Brain microvascular endothelial cell (primary cell): ENCODE measurements at regions not wholly inside any gene's neighbourhood (a gene's known extent, or its start where the extent isn't known, plus 50 kb on each side); places are given as distances from the start of the nearest gene placed in this dataset.

ENCODE experiments used
- DNase-seq: peaks from one replicate; pipeline ENCODE4 v3.0.0-alpha.2; 2020
- H3K27ac ChIP-seq: fragments of 250-450 bp; sonication (Bioruptor Pico); 2 replicates; pipeline ENCODE4 v1.5.1; 2020; ENCODE audit warnings: mild to moderate bottlenecking, moderate library complexity
- H3K27me3 ChIP-seq: fragments of 250-450 bp; sonication (Bioruptor Pico); replicated peaks from 2 replicates; pipeline ENCODE4 v1.5.1; 2020; ENCODE audit warnings: mild to moderate bottlenecking
- H3K36me3 ChIP-seq: fragments of 250-450 bp; sonication (Bioruptor Pico); replicated peaks from 2 replicates; pipeline ENCODE4 v1.5.1; 2020; ENCODE audit warnings: mild to moderate bottlenecking
- H3K4me3 ChIP-seq: 2 replicates; pipeline ENCODE4 v1.5.1; 2011; ENCODE audit warnings: low read depth, mild to moderate bottlenecking, control low read depth, low read length, moderate library complexity
- CTCF ChIP-seq: IDR thresholded peaks from 2 replicates; pipeline ENCODE4 v1.5.1; 2011; ENCODE audit warnings: low read depth, mild to moderate bottlenecking, moderate library complexity, low read length, control low read depth, inconsistent platforms; ENCODE audit errors: missing control alignments
- in situ Hi-C: cut with HindIII; loops from 2 replicates; pipeline ENCODE4 v1.10.0; 2017; ENCODE audit warnings: low sequenced_read_pairs, low pct_ligation_motif_present

- Histone ChIP-seq H3K36me3 (no peaks in the 10 kb centered on the region), H3K4me3 (no peak overlapping the region), H3K27me3 (no peaks in the 10 kb centered on the region), H3K27ac (no peak overlapping the region)
- in situ Hi-C loops, result no loop called here
- DNase-seq, result no peak
- no peak for TF ChIP-seq CTCF
Observed at GRCh38 chr4:188578657-188579056, 439.4 kb downstream of the TRIML1 start.

GRCh38 chr4:188596021-188596420 is 456.8 kb downstream of the TRIML1 start:
- no peak for DNase-seq

GRCh38 chr4:188603646-188604045 is 464.4 kb downstream of the TRIML1 start:
- H3K27me3 ChIP-seq, result no peaks in the 10 kb centered on the region
- in situ Hi-C loops, result no loop called here
- no peaks in the 10 kb centered on the region for H3K36me3 ChIP-seq
- TF ChIP-seq CTCF, result no peak
- no peak overlapping the region for H3K27ac ChIP-seq
- H3K4me3 ChIP-seq, result no peak overlapping the region
- peak; percentile 2 for DNase-seq

More at GRCh38 chr4:188596021-188596420, 456.8 kb downstream of the TRIML1 start:
- Histone ChIP-seq H3K27me3 (no peaks in the 10 kb centered on the region), H3K36me3 (no peaks in the 10 kb centered on the region), H3K4me3 (no peak overlapping the region), H3K27ac (no peak overlapping the region)
- in situ Hi-C loops, result no loop called here
- TF ChIP-seq CTCF, result no peak

GRCh38 chr4:188606635-188607034 is 467.4 kb downstream of the TRIML1 start:
- no peak for TF ChIP-seq CTCF
- no peak overlapping the region for H3K27ac ChIP-seq
- H3K36me3 ChIP-seq, result no peaks in the 10 kb centered on the region
- H3K4me3 ChIP-seq, result no peak overlapping the region
- no peak for DNase-seq
- in situ Hi-C loops, result no loop called here
- no peaks in the 10 kb centered on the region for H3K27me3 ChIP-seq

- DNase-seq, result no peak
- Histone ChIP-seq H3K4me3 (no peak overlapping the region), H3K27ac (no peak overlapping the region), H3K36me3 (no peaks in the 10 kb centered on the region), H3K27me3 (no peaks in the 10 kb centered on the region)
- in situ Hi-C loops, result no loop called here
- no peak for TF ChIP-seq CTCF
Observed at GRCh38 chr4:188611143-188611542, 471.9 kb downstream of the TRIML1 start.

- no peaks in the 10 kb centered on the region for H3K27me3 ChIP-seq
- no peak overlapping the region for H3K27ac ChIP-seq
- H3K4me3 ChIP-seq, result no peak overlapping the region
- no peak for DNase-seq
- TF ChIP-seq CTCF, result no peak
- in situ Hi-C loops, result no loop called here
- H3K36me3 ChIP-seq, result no peaks in the 10 kb centered on the region
Observed at GRCh38 chr4:188612659-188613058, 473.4 kb downstream of the TRIML1 start.
